Sigmoid colon (tissue), 6 donors: ENCODE measurements at regions not wholly inside any gene's neighbourhood (a gene's known extent, or its start where the extent isn't known, plus 50 kb on each side); places are given as distances from the start of the nearest gene placed in this dataset.

Source experiments
- DNase-seq: peaks from one replicate; pipeline ENCODE4 v3.0.0-alpha.2; 2019
- H3K27ac ChIP-seq, 4 donors: fragments of 200-600 bp; sonication (generic); one replicate each; pipeline ENCODE4 v1.5.1; 2016 to 2019; ENCODE audit warnings: mild to moderate bottlenecking in 1 of 4
- H3K27me3 ChIP-seq, 3 donors: fragments of 200-600 bp; sonication (generic); one replicate each; pipeline ENCODE4 v1.5.1; 2019; ENCODE audit warnings: mild to moderate bottlenecking in 1 of 3
- H3K36me3 ChIP-seq, 4 donors: fragments of 200-600 bp; sonication (generic); one replicate each; pipeline ENCODE4 v1.5.1; 2016 to 2019
- H3K4me1 ChIP-seq, 4 donors: fragments of 200-600 bp; sonication (generic); one replicate each; pipeline ENCODE4 v1.5.1; 2017 to 2019
- H3K4me3 ChIP-seq, 4 donors: fragments of 200-600 bp; sonication (generic); one replicate each; pipeline ENCODE4 v1.5.1; 2017 to 2019; ENCODE audit warnings: mild to moderate bottlenecking in 2 of 4, moderate library complexity in 1 of 4
- H3K9me3 ChIP-seq, 4 donors: fragments of 200-600 bp in 3 of 4; sonication (generic) in 3 of 4; one replicate each; pipeline versions ENCODE4 v1.5.1 to v1.6.1; 2013 to 2019
- EP300 ChIP-seq, 4 donors: sonication (generic); formaldehyde crosslinking; IDR thresholded peaks; one replicate each; pipeline ENCODE4 v1.6.1; 2017; ENCODE audit warnings: antibody characterized with exemption in 4 of 4
- POLR2A ChIP-seq, 2 donors: fragments of 450-650 bp; IDR thresholded peaks; one replicate each; pipeline ENCODE4 v1.6.1; 2016; ENCODE audit warnings: antibody characterized with exemption in 2 of 2, mild to moderate bottlenecking in 2 of 2, moderate library complexity in 2 of 2
- POLR2AphosphoS5 ChIP-seq, 4 donors: sonication (generic); formaldehyde crosslinking; IDR thresholded peaks; one replicate each; pipeline ENCODE4 v1.6.1; 2017; ENCODE audit warnings: antibody characterized with exemption in 4 of 4
- WGBS, 2 donors: extraction: QIAGEN DNeasy Blood & Tissue Kit; methylation state at CpG; one replicate each; pipeline ENCODE4 v1.1.7; 2013; 5-methylcytosine and 5-hydroxymethylcytosine counted together
- intact Hi-C: fragments of 100-400 bp; cut with DNase I; formaldehyde crosslinking; loops from one replicate; pipeline ENCODE4 v1.15.1; 2023
- TF ChIP-seq, protein P1 (sequence below), 4 experiments: fragments of 450-650 bp in 3 of 4; fragments of 200-600 bp in 1 of 4; IDR thresholded peaks; one replicate each; pipeline ENCODE4 v1.5.1; 2016 to 2019; ENCODE audit warnings: antibody characterized with exemption in 4 of 4, mild to moderate bottlenecking in 3 of 4, moderate library complexity in 2 of 4
- donor health status: healthy with polysubstance abuse.
- donor health status: healthy.

- Histone ChIP-seq H3K36me3 (no peaks in the 10 kb centered on the region), H3K27ac (no peak overlapping the region), H3K4me3 (no peak overlapping the region), H3K27me3 (no peaks in the 10 kb centered on the region), H3K4me1 (no peaks in the 10 kb centered on the region), H3K9me3 (no peaks in the 10 kb centered on the region)
- DNase-seq, result no peak
- TF ChIP-seq EP300 (IDR thresholded peaks at IDR 0.05) (no peak), POLR2AphosphoS5 (IDR thresholded peaks at IDR 0.05) (no peak), POLR2A (IDR thresholded peaks at IDR 0.05) (no peak)
- TF ChIP-seq, protein P1, sequence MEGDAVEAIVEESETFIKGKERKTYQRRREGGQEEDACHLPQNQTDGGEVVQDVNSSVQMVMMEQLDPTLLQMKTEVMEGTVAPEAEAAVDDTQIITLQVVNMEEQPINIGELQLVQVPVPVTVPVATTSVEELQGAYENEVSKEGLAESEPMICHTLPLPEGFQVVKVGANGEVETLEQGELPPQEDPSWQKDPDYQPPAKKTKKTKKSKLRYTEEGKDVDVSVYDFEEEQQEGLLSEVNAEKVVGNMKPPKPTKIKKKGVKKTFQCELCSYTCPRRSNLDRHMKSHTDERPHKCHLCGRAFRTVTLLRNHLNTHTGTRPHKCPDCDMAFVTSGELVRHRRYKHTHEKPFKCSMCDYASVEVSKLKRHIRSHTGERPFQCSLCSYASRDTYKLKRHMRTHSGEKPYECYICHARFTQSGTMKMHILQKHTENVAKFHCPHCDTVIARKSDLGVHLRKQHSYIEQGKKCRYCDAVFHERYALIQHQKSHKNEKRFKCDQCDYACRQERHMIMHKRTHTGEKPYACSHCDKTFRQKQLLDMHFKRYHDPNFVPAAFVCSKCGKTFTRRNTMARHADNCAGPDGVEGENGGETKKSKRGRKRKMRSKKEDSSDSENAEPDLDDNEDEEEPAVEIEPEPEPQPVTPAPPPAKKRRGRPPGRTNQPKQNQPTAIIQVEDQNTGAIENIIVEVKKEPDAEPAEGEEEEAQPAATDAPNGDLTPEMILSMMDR (IDR thresholded peaks at IDR 0.05), result no peak
- intact Hi-C loops, result no loop called here
- WGBS, 2 donors, result 94% methylated on average over 3 of the region's 3 CpGs
Observed at GRCh38 chr5:74244406-74244805, 396.1 kb downstream of the ENC1 start.

GRCh38 chr5:74243634-74244033 is 396.9 kb downstream of the ENC1 start:
- Histone ChIP-seq H3K9me3 (no peaks in the 10 kb centered on the region), H3K27me3 (no peaks in the 10 kb centered on the region), H3K4me1 (no peaks in the 10 kb centered on the region), H3K27ac (no peak overlapping the region), H3K36me3 (no peaks in the 10 kb centered on the region), H3K4me3 (no peak overlapping the region)
- intact Hi-C loops, result no loop called here
- no peak for TF ChIP-seq POLR2AphosphoS5 (IDR thresholded peaks at IDR 0.05)
- no peak for TF ChIP-seq EP300 (IDR thresholded peaks at IDR 0.05)
- TF ChIP-seq POLR2A (IDR thresholded peaks at IDR 0.05), result no peak
- TF ChIP-seq, protein P1 (IDR thresholded peaks at IDR 0.05), result no peak
- DNase-seq, result no peak
- 82 to 87% methylated on average over 2 of the region's 2 CpGs for WGBS, 2 donors

- no peaks in the 10 kb centered on the region for H3K4me1 ChIP-seq
- H3K27ac ChIP-seq, result no peak overlapping the region
- no peaks in the 10 kb centered on the region for H3K27me3 ChIP-seq
- H3K4me3 ChIP-seq, result no peak overlapping the region
- TF ChIP-seq, protein P1 (IDR thresholded peaks at IDR 0.05), result no peak
- no peak for TF ChIP-seq POLR2AphosphoS5 (IDR thresholded peaks at IDR 0.05)
- TF ChIP-seq POLR2A (IDR thresholded peaks at IDR 0.05), result no peak
- no peak for TF ChIP-seq EP300 (IDR thresholded peaks at IDR 0.05)
- intact Hi-C loops, result no loop called here
- no peaks in the 10 kb centered on the region for H3K36me3 ChIP-seq
- no peaks in the 10 kb centered on the region for H3K9me3 ChIP-seq
- DNase-seq, result no peak
- WGBS, 2 donors, result 84 to 87% methylated on average over 3 of the region's 3 CpGs
Observed at GRCh38 chr5:74242516-74242915, 398.0 kb downstream of the ENC1 start.

DNA sequence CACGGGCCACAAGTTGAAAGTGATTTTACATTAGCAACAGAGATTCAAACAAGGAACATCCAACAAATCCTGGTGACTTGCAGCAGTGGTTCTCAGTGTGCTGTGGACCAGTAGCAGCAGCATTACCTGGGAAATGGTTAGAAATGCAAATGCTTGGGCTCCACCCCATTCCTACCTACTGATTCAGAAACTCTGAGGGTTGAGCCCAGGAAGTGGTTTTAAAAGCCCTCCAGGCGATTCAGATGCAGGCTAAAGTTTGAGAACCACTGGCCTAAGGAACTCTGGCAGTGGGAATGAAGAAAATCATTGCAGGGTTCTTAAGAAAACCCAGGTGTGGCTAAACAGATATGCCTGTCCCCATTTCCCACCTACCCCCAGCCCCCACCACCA is 398.8 kb downstream of the ENC1 start:
- WGBS, 2 donors, result 75 to 81% methylated on average over 2 of the region's 2 CpGs
- H3K27ac ChIP-seq, result no peak overlapping the region

More for the DNA sequence above, 398.8 kb downstream of the ENC1 start:
- Histone ChIP-seq H3K4me3 (no peak overlapping the region), H3K27me3 (no peaks in the 10 kb centered on the region), H3K4me1 (no peaks in the 10 kb centered on the region), H3K36me3 (no peaks in the 10 kb centered on the region), H3K9me3 (no peaks in the 10 kb centered on the region)
- intact Hi-C loops, result no loop called here
- DNase-seq, result no peak
- TF ChIP-seq, protein P1 (IDR thresholded peaks at IDR 0.05), result no peak
- TF ChIP-seq POLR2A (IDR thresholded peaks at IDR 0.05) (no peak), POLR2AphosphoS5 (IDR thresholded peaks at IDR 0.05) (no peak), EP300 (IDR thresholded peaks at IDR 0.05) (no peak)
